CD4-positive, alpha-beta T cell treated with Interleukin-4 for 4 hours (primary cell): ENCODE measurements at regions not wholly inside any gene's neighbourhood (a gene's known extent, or its start where the extent isn't known, plus 50 kb on each side); places are given as distances from the start of the nearest gene placed in this dataset.
"Not testable (repeated sequence)": the region's sequence is repeated elsewhere in the genome, so short reads cannot be mapped to it uniquely, and the experiment has no call there.

Experiments used
- DNase-seq: peaks from one replicate; pipeline ENCODE4 v3.0.0-alpha.2; 2020

GRCh38 chr22:47623763-47624148 lies 861.3 kb downstream of the TBC1D22A start:
- no peak for DNase-seq

GRCh38 chr22:47623066-47623762 lies 860.8 kb downstream of the TBC1D22A start:
- DNase-seq = no peak

DNA sequence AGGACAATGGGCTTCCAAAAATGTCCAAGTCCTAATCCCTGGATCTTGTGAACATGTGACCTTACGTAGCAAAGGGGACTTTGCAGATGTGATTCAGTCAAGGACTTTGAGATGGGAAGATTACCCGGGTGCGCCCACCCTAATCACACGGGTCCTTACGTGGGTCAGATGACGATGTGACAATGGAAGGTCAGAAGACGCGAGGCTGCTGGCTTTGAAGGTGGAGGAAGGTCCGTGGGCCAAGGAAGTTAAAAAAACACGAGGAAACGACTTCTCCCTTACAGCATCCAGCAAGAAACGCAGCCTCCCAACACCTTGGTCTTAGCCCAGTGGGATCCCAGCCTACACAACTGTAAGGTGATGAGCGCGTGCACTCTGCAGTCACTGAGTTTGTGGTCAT lies 860.1 kb downstream of the TBC1D22A start:
- DNase-seq = no peak

- DNase-seq = no peak
Measured at GRCh38 chr22:47621253-47621652, 858.8 kb downstream of the TBC1D22A start.

GRCh38 chr22:47620391-47620790 lies 857.9 kb downstream of the TBC1D22A start:
- DNase-seq = no peak

DNA sequence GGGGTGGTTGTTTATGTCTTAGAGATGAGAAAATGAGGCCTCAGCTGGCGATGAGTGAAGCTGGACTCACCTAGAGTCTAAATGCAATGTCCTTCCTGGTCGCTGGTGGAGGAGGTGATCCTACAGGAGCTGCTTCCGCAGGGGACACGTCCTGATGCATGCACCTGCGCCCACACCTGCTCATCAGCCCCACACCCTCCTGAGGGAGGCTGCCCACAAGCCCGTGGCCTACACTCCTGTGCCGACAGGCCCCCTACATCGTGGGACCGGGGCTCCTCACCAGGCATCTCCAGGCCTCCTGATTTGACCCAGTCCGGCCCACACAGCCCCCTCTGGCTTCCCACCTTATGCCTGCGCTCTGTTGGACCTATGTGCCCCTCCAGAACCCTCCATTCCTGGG lies 857.2 kb downstream of the TBC1D22A start:
- DNase-seq = no peak

DNA sequence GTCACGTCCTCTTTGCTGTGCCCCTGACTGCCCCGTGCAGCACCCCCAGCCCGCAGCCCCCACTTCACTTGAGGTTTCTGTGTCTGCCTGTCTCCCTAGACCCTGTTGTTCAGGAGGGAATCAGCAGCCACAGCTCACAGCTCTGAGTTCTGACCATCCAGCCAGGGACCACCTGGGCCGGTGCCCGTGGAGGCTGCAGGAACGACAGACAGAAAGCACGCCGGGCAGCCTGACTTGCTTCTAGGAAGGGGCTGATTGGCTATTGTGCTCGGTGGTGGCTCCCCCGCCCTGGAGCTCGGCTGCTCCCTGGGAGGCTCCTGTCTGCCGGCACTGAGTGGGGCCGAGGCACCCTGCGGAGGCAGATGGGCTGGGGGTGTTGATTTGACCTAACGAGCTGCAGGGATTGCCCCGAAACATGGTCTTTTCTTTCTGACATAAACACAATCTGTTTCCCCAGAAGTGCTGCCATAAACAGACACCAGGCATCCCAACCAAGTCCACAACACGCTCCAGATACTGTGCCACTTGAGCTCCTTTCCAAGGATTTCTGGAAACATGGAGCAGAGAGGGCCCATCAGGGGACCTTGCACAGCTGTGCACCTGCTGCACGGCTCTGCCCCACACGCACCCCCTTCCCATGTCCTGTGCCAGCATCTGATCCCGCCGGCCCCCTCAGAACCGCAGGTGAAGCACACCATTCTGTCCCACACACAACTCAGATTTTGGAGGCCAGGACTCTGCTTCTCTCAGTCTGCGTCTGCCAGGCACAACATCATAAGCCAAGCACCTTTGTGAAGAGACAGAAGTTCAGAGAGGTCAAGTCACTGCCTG lies 855.9 kb downstream of the TBC1D22A start:
- no peak for DNase-seq

- no peak for DNase-seq
Measured at GRCh38 chr22:47617186-47617585, 854.7 kb downstream of the TBC1D22A start.

GRCh38 chr22:47616396-47617020 lies 854.1 kb downstream of the TBC1D22A start:
- no peak for DNase-seq

- DNase-seq = no peak
Measured at GRCh38 chr22:47615051-47615450, 852.6 kb downstream of the TBC1D22A start.

DNA sequence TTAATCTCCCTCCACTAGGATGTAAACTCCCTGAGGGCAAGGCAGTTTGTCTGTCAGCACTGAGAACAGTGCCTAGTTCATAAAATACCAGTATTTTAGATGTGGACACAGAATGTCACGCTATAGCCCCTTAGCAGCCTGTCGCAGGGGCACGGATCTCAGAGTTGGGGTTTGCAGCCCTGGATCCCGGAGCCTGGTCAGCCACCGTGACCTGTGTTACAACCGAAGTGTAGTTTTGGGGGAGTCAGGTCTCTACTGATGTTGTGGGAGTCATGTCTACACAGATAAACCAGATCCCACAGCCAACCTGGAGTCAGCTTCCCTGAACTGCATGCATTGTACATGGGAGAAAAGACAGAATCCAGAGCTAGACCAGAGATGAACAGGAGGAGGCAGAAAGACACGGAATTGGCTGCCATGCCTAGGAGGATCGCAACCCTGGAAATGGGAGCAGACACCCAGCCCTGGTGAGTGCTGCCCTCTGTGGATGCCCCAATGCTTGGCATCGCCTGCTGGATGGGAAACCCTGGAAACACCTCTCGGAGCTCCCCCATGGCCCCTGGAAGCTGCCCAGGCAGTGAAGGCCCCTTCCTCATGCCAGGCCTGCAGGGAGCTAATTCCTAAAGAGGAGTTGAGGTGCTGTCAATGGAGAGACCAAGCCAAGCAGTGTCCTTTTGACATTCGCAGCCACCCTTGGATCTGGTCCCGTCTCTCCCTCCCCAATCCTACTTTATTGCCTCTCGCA lies 851.3 kb downstream of the TBC1D22A start:
- DNase-seq = no peak

- not testable (repeated sequence) for DNase-seq
Measured at GRCh38 chr22:47613181-47613580, 850.7 kb downstream of the TBC1D22A start.

DNA sequence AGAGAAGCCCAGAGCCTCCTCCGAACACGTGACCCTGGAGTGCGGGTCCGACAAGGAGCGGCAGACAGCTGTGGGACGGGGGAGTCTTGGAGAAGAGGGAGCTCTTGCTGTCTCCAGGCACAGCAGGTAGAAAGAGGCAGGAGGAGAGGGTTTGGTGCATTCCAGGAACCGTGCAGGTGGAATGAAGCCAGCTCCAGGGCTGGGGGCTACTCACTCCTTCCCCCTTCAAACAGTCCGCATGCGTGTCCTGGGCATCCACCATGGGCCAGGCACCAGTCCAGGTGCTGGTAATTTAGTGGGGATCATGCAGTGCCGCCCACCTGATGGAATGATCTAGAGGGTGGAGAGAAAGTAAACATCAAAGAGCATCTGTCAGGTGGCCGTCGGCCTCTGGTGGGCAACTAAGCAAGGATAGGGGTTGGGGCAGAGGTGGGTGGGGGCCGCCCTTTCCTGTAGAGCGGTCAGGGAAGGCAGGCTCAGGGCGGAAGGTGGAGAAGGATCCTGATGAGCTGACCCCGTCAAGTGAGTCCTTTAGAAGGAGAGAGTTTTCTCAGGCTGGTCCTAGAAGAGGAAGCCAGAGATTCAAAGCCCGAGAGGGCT lies 850.0 kb downstream of the TBC1D22A start:
- DNase-seq = no peak

DNA sequence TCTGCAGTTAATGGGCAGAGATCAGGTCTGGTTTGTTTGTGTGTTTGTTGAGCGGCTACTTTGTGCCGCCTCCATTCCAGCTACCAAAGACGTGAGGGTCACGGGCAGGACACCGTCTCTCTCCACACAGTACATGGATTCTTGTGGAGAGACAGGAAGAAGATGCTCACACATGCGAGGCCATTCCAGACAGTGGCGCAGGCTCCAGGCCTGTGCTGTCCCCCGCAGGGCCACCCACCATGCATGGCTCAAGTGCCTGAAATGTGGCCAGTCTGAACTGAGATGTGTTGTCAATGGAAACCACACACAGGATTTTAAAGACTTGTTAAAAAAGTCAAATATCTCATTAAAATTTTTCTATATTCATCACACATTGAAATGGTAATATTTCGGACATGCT lies 848.3 kb downstream of the TBC1D22A start:
- DNase-seq = no peak

DNA sequence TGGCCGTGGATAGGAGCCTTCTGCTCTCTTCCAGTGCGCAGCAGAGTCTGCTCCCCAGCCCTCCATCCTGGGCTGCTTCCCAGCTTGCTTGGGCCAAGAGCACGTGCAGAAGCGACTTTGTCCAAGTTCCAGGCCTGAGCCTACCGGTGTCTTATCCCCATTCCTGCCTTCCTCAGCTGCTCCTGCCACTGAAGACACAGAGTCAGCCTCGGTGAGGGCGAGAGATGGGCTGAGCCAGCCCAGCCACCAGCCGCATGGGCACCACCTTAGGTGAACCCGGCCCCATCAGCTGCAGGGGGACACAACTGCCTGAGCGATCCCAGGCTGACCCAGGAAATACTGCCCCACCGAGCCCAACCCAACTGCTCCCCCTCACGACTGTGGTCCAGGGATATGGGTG lies 847.8 kb downstream of the TBC1D22A start:
- DNase-seq = no peak

- DNase-seq = no peak
Measured at GRCh38 chr22:47609653-47610052, 847.2 kb downstream of the TBC1D22A start.

- no peak for DNase-seq
Measured at GRCh38 chr22:47608421-47608820, 846.0 kb downstream of the TBC1D22A start.

- no peak for DNase-seq
Measured at GRCh38 chr22:47607486-47607885, 845.0 kb downstream of the TBC1D22A start.

GRCh38 chr22:47606426-47606825 lies 844.0 kb downstream of the TBC1D22A start:
- no peak for DNase-seq

- no peak for DNase-seq
Measured at GRCh38 chr22:47605886-47606285, 843.4 kb downstream of the TBC1D22A start.

GRCh38 chr22:47605441-47605840 lies 843.0 kb downstream of the TBC1D22A start:
- no peak for DNase-seq

- DNase-seq = no peak
Measured at GRCh38 chr22:47604563-47604962, 842.1 kb downstream of the TBC1D22A start.

GRCh38 chr22:47602732-47603131 lies 840.3 kb downstream of the TBC1D22A start:
- DNase-seq = no peak
